HG02610 (cell line): ENCODE measurements at regions not wholly inside any gene's neighbourhood (a gene's known extent, or its start where the extent isn't known, plus 50 kb on each side); places are given as distances from the start of the nearest gene placed in this dataset.

ENCODE experiments used
- ATAC-seq: cut with Tn5 transposase; IDR thresholded peaks from one replicate; pipeline ENCODE4 v1.9.1; 2021; ENCODE audit warnings: mild to moderate bottlenecking, moderate library complexity; ENCODE audit not compliant: unreplicated experiment

GRCh38 chr2:220450846-220451245, 823.4 kb downstream of the SLC4A3 start:
- no peak for ATAC-seq

- no peak for ATAC-seq
Measured at GRCh38 chr2:220451438-220451837, 824.0 kb downstream of the SLC4A3 start.

- no peak for ATAC-seq
Measured at GRCh38 chr2:220452561-220452960, 825.1 kb downstream of the SLC4A3 start.

- ATAC-seq = no peak
Measured at GRCh38 chr2:220455351-220455990, 828.0 kb downstream of the SLC4A3 start.

GRCh38 chr2:220458051-220458450, 830.6 kb downstream of the SLC4A3 start:
- no peak for ATAC-seq

- ATAC-seq = no peak
Measured at GRCh38 chr2:220460257-220460985, 833.0 kb downstream of the SLC4A3 start.

- no peak for ATAC-seq
Measured at GRCh38 chr2:220463876-220464275, 836.4 kb downstream of the SLC4A3 start.

- no peak for ATAC-seq
Measured at GRCh38 chr2:220465700-220466099, 838.3 kb downstream of the SLC4A3 start.

- no peak for ATAC-seq
Measured at GRCh38 chr2:220466251-220466691, 838.8 kb downstream of the SLC4A3 start.

GRCh38 chr2:220469201-220469600, 841.8 kb downstream of the SLC4A3 start:
- no peak for ATAC-seq

GRCh38 chr2:220473611-220474010, 846.2 kb downstream of the SLC4A3 start:
- ATAC-seq = no peak

GRCh38 chr2:220476877-220477276, 849.4 kb downstream of the SLC4A3 start:
- no peak for ATAC-seq

- no peak for ATAC-seq
Measured at GRCh38 chr2:220478305-220479058, 851.1 kb downstream of the SLC4A3 start.

- ATAC-seq = no peak
Measured at GRCh38 chr2:220482716-220483115, 855.3 kb downstream of the SLC4A3 start.

GRCh38 chr2:220489121-220489520, 861.7 kb downstream of the SLC4A3 start:
- ATAC-seq = no peak

GRCh38 chr2:220491670-220492069, 864.2 kb downstream of the SLC4A3 start:
- no peak for ATAC-seq

- ATAC-seq = no peak
Measured at GRCh38 chr2:220493871-220494525, 866.6 kb downstream of the SLC4A3 start.

- no peak for ATAC-seq
Measured at GRCh38 chr2:220496513-220496912, 869.1 kb downstream of the SLC4A3 start.

- ATAC-seq = no peak
Measured at GRCh38 chr2:220499225-220499624, 871.8 kb downstream of the SLC4A3 start.

- no peak for ATAC-seq
Measured at GRCh38 chr2:220502539-220502938, 875.1 kb downstream of the SLC4A3 start.

- ATAC-seq = no peak
Measured at GRCh38 chr2:220503431-220503830, 876.0 kb downstream of the SLC4A3 start.
